ENCODE measurements at regions not wholly inside any gene's neighbourhood (a gene's known extent, or its start where the extent isn't known, plus 50 kb on each side); places are given as distances from the start of the nearest gene placed in this dataset.
"Not testable (repeated sequence)": the region's sequence is repeated elsewhere in the genome, so short reads cannot be mapped to it uniquely, and the experiment has no call there.

GRCh38 chr7:7017707-7018280 lies 164.6 kb upstream of the C1GALT1 start:
- Mint-ChIP-seq H3K36me3 (ENCODE audit: insufficient read depth) (no peaks in the 10 kb centered on the region), H3K9me3 (no peaks in the 10 kb centered on the region), H3K4me3 (no peak overlapping the region), H3K27me3 (ENCODE audit: low read depth) (peaks cover 9% of the 10 kb centered on the region), H3K4me1 (ENCODE audit: low read depth) (no peaks in the 10 kb centered on the region)
- ATAC-seq (no peak), DNase-seq (no peak)

GRCh38 chr7:7018290-7018689 lies 164.1 kb upstream of the C1GALT1 start:
- ATAC-seq (no peak), DNase-seq (no peak)
- Mint-ChIP-seq H3K27me3 (ENCODE audit: low read depth) (peaks cover 9% of the 10 kb centered on the region), H3K36me3 (ENCODE audit: insufficient read depth) (no peaks in the 10 kb centered on the region), H3K4me3 (no peak overlapping the region), H3K4me1 (ENCODE audit: low read depth) (no peaks in the 10 kb centered on the region), H3K9me3 (no peaks in the 10 kb centered on the region)

GRCh38 chr7:7032221-7032620 lies 150.1 kb upstream of the C1GALT1 start:
- DNase-seq = no peak
- ATAC-seq = no peak
- Mint-ChIP-seq H3K4me3 (no peak overlapping the region), H3K9me3 (no peaks in the 10 kb centered on the region), H3K4me1 (ENCODE audit: low read depth) (no peaks in the 10 kb centered on the region), H3K27me3 (ENCODE audit: low read depth) (peaks cover 34% of the 10 kb centered on the region), H3K36me3 (ENCODE audit: insufficient read depth) (no peaks in the 10 kb centered on the region)

- no peak for DNase-seq
- no peaks in the 10 kb centered on the region for H3K36me3 Mint-ChIP-seq (ENCODE audit: insufficient read depth)
Observed at GRCh38 chr7:7035851-7036250, 146.5 kb upstream of the C1GALT1 start.

DNA sequence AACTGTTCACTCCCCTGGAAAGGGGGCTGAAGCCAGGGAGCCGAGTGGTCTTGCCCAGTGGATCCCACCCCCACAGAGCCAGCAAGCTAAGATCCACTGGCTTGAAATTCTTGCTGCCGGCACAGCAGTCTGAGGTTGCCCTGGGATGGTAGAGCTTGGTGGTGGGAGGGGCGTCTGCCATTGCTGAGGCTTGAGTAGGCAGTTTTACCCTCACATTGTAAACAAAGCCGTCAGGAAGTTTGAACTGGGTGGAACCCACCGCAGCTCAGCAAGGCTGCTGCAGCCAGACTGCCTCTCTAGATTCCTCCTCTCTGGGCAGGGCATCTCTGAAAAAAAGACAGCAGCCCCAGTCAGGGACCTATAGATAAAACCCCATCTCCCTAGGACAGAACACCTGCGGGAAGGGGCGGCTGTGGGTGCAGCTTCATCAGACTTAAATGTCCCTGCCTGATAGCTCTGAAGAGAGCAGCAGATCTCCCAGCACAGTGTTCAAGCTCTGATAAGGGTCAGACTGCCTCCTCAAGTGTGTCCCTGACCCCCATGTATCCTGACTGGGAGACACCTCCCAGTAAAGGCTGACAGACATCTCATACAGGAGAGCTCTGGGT lies 140.0 kb upstream of the C1GALT1 start:
- not testable (repeated sequence) for DNase-seq, ATAC-seq

More at GRCh38 chr7:7035851-7036250, 146.5 kb upstream of the C1GALT1 start:
- Mint-ChIP-seq H3K27me3 (ENCODE audit: low read depth) (peaks cover 27% of the 10 kb centered on the region), H3K4me1 (ENCODE audit: low read depth) (no peaks in the 10 kb centered on the region), H3K4me3 (no peak overlapping the region), H3K9me3 (no peaks in the 10 kb centered on the region)
- ATAC-seq = no peak

DNA sequence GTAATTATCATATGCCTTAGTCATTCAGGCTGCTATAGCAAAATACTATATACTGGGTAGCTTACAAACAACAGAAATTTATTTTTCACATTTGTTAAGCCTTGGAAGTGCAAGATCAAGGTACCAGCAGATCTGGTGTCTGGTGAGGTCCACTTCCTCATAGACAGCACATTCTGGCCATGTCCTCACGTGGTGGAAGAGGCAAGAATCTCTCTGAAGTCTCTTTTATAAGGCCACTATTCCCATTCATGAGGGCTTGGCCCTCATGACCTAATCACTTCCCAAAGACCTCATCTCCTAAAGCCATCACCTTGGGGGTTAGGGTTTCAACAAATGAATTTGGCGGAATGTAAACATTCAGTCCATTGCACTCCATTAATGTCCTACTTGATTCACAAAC lies 137.5 kb upstream of the C1GALT1 start:
- H3K27me3 Mint-ChIP-seq (ENCODE audit: low read depth) = no peaks in the 10 kb centered on the region
- DNase-seq (no peak), ATAC-seq (no peak)
- peaks cover 12% of the 10 kb centered on the region for H3K4me1 Mint-ChIP-seq (ENCODE audit: low read depth)
- H3K36me3 Mint-ChIP-seq (ENCODE audit: insufficient read depth) = no peaks in the 10 kb centered on the region
- peaks cover 10% of the 10 kb centered on the region for H3K9me3 Mint-ChIP-seq
- H3K4me3 Mint-ChIP-seq = no peak overlapping the region

More for the DNA sequence above, 140.0 kb upstream of the C1GALT1 start:
- not testable (repeated sequence) for H3K9me3 Mint-ChIP-seq; H3K4me3 Mint-ChIP-seq; H3K27me3 Mint-ChIP-seq (ENCODE audit: low read depth); H3K36me3 Mint-ChIP-seq (ENCODE audit: insufficient read depth)
- H3K4me1 Mint-ChIP-seq (ENCODE audit: low read depth) = peaks cover 12% of the 10 kb centered on the region

DNA sequence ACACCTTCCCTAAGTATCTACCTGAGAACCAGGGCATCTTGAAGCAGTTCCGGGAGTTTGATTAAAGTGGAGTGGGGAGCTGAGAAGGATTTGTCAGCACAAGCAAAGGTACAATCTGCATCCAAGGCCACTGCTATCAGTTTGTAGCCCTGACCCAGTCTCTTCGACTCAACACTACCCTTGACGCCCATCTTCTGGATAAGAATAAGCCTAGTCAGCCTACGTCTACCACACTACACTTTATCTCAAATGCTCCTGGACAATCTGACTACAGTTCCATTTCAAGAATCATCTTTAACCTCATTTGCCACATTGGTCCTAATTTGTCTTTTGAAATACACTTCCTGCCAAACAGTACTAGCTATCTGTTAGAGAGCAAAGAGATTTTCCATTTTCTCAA lies 134.1 kb upstream of the C1GALT1 start:
- peaks cover 2% of the 10 kb centered on the region for H3K4me1 Mint-ChIP-seq (ENCODE audit: low read depth)
- H3K9me3 Mint-ChIP-seq = peaks cover 10% of the 10 kb centered on the region
- peaks cover 3% of the 10 kb centered on the region for H3K27me3 Mint-ChIP-seq (ENCODE audit: low read depth)
- H3K36me3 Mint-ChIP-seq (ENCODE audit: insufficient read depth) = no peaks in the 10 kb centered on the region
- ATAC-seq (no peak), DNase-seq (no peak)
- H3K4me3 Mint-ChIP-seq = no peak overlapping the region

- DNase-seq = no peak
- no peak overlapping the region for H3K4me3 Mint-ChIP-seq
- peaks cover 3% of the 10 kb centered on the region for H3K27me3 Mint-ChIP-seq (ENCODE audit: low read depth)
- H3K9me3 Mint-ChIP-seq = peaks cover 10% of the 10 kb centered on the region
- no peaks in the 10 kb centered on the region for H3K4me1 Mint-ChIP-seq (ENCODE audit: low read depth)
- no peak for ATAC-seq
- H3K36me3 Mint-ChIP-seq (ENCODE audit: insufficient read depth) = no peaks in the 10 kb centered on the region
Observed at GRCh38 chr7:7051206-7051877, 131.0 kb upstream of the C1GALT1 start.

DNA sequence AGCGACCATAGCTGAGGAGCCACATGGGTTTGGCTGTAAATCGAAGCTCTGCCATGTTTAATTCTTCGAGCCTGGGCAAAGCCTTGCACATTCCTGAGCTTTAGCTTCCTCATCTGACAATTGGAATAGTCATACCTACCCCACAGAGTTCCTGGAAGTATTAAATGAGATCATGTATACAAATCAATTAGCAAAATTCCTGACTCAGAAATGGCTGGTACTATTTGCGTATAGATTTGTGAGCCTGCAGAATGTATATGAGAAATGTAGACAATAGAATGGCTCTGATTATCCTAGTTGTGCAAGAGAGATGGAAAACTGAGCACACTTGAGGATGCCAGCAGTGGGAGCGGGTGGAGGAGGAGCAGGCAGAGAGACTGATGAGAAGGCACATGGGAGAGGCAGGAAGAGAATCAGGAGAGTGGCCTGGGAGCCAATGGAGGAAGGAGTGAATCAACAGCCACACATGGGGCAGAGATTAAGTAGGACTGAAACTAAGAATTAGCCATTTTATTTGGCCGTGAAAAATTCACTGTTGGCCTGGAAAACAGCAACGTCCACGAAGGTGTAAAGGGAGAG lies 128.0 kb upstream of the C1GALT1 start:
- ATAC-seq = no peak
- DNase-seq = no peak
- H3K4me1 Mint-ChIP-seq (ENCODE audit: low read depth) = no peaks in the 10 kb centered on the region
- H3K27me3 Mint-ChIP-seq (ENCODE audit: low read depth) = peaks cover 3% of the 10 kb centered on the region
- H3K9me3 Mint-ChIP-seq = no peaks in the 10 kb centered on the region
- H3K36me3 Mint-ChIP-seq (ENCODE audit: insufficient read depth) = no peaks in the 10 kb centered on the region
- H3K4me3 Mint-ChIP-seq = no peak overlapping the region

GRCh38 chr7:7060828-7061599 lies 121.3 kb upstream of the C1GALT1 start:
- Mint-ChIP-seq H3K27me3 (ENCODE audit: low read depth) (peaks cover 16% of the 10 kb centered on the region), H3K4me3 (no peak overlapping the region), H3K9me3 (no peaks in the 10 kb centered on the region), H3K4me1 (ENCODE audit: low read depth) (no peaks in the 10 kb centered on the region), H3K36me3 (ENCODE audit: insufficient read depth) (no peaks in the 10 kb centered on the region)
- DNase-seq = no peak
- no peak for ATAC-seq

GRCh38 chr7:7077945-7078344 lies 104.4 kb upstream of the C1GALT1 start:
- Mint-ChIP-seq H3K4me1 (ENCODE audit: low read depth) (no peaks in the 10 kb centered on the region), H3K27me3 (ENCODE audit: low read depth) (peaks cover 3% of the 10 kb centered on the region), H3K36me3 (ENCODE audit: insufficient read depth) (no peaks in the 10 kb centered on the region), H3K4me3 (no peak overlapping the region), H3K9me3 (no peaks in the 10 kb centered on the region)
- no peak for ATAC-seq
- no peak for DNase-seq

- H3K4me1 Mint-ChIP-seq (ENCODE audit: low read depth) = no peaks in the 10 kb centered on the region
- no peaks in the 10 kb centered on the region for H3K9me3 Mint-ChIP-seq
- no peak for DNase-seq
- peaks cover 5% of the 10 kb centered on the region for H3K27me3 Mint-ChIP-seq (ENCODE audit: low read depth)
- H3K4me3 Mint-ChIP-seq = no peak overlapping the region
- no peaks in the 10 kb centered on the region for H3K36me3 Mint-ChIP-seq (ENCODE audit: insufficient read depth)
- ATAC-seq = no peak
Observed at GRCh38 chr7:7080802-7081201, 101.5 kb upstream of the C1GALT1 start.

DNA sequence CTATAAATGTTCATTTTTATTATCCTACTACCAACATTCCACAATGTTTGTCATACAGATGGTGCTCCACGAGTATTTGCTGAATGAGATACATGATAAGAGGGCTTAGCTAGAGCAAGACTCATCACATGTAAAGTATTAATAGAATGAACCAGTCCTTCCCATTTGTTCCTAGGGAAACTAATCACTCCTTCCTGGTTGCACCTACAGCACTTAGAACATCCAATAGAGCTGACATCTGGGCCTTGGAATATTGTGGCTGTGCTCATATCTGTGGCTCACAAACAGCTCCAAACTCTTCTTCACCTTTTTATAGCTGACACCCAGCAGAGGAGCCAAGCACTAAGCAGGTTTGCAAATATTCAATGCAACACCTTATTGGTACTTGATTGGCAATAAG lies 91.9 kb upstream of the C1GALT1 start:
- Mint-ChIP-seq H3K4me3 (no peak overlapping the region), H3K4me1 (ENCODE audit: low read depth) (no peaks in the 10 kb centered on the region), H3K27me3 (ENCODE audit: low read depth) (peaks cover 23% of the 10 kb centered on the region), H3K36me3 (ENCODE audit: insufficient read depth) (peaks cover 3% of the 10 kb centered on the region), H3K9me3 (peaks cover 10% of the 10 kb centered on the region)
- DNase-seq = no peak
- ATAC-seq = no peak

GRCh38 chr7:7098280-7098818 lies 84.0 kb upstream of the C1GALT1 start:
- H3K9me3 Mint-ChIP-seq = no peaks in the 10 kb centered on the region
- H3K4me1 Mint-ChIP-seq (ENCODE audit: low read depth) = peaks cover 2% of the 10 kb centered on the region
- no peaks in the 10 kb centered on the region for H3K27me3 Mint-ChIP-seq (ENCODE audit: low read depth)
- no peaks in the 10 kb centered on the region for H3K36me3 Mint-ChIP-seq (ENCODE audit: insufficient read depth)
- ATAC-seq = no peak
- no peak overlapping the region for H3K4me3 Mint-ChIP-seq
- no peak for DNase-seq
